SK-N-SH (cell line): ENCODE measurements at regions not wholly inside any gene's neighbourhood (a gene's known extent, or its start where the extent isn't known, plus 50 kb on each side); places are given as distances from the start of the nearest gene placed in this dataset.

Experiments
- CTCF ChIA-PET: fragments of 300-600, 350-600 bp; formaldehyde crosslinking; extraction: SDS; loops from one replicate; lab custom pipeline; 2021; lab: Yijun Ruan, JAX
- POLR2A ChIA-PET: fragments of 350-600 bp; sonication (Branson Sonifier 250); formaldehyde crosslinking; extraction: SDS; loops from one replicate; lab custom pipeline; 2020; ENCODE audit warnings: antibody characterized with exemption, inconsistent platforms; lab: Yijun Ruan, JAX
- DNase-seq: peaks from one replicate; pipeline ENCODE4 v3.0.0; 2012
- H2AFZ ChIP-seq: fragments of 200-600 bp; sonication (generic); 2 replicates; pipeline ENCODE4 v1.8.1; 2016; ENCODE audit warnings: antibody characterized with exemption, mild to moderate bottlenecking, low read depth
- H3F3A ChIP-seq: fragments of 200-600 bp; sonication (generic); replicated peaks from 2 replicates; pipeline ENCODE3; 2016; ENCODE audit warnings: antibody characterized with exemption, mild to moderate bottlenecking; ENCODE audit not compliant: insufficient read depth
- H3K27ac ChIP-seq, 2 experiments: fragments of 200-500 bp in 1 of 2; fragments of 200-600 bp in 1 of 2; sonication (Bioruptor generic) in 1 of 2; sonication (generic), shearing (Covaris generic) in 1 of 2; 2 replicates each; pipeline versions ENCODE4 v1.5.1 to v1.6.1; 2014 to 2016; ENCODE audit warnings: low read depth in 2 of 2, inconsistent platforms in 1 of 2, low read length in 1 of 2, mild to moderate bottlenecking in 1 of 2, mixed read lengths in 1 of 2
- H3K27me3 ChIP-seq: fragments of 200-600 bp; sonication (generic), shearing (Covaris generic); 2 replicates; pipeline ENCODE4 v1.6.1; 2016; ENCODE audit warnings: mixed run types; ENCODE audit not compliant: insufficient read depth
- H3K36me3 ChIP-seq, 2 experiments: fragments of 200-500 bp in 1 of 2; fragments of 200-600 bp in 1 of 2; sonication (Bioruptor generic) in 1 of 2; sonication (generic) in 1 of 2; replicated peaks in 1 of 2; 2 replicates each; pipeline versions ENCODE3 to v1.5.1; 2014 to 2016; ENCODE audit warnings: low read length in 1 of 2, mild to moderate bottlenecking in 1 of 2; ENCODE audit not compliant: insufficient read depth in 2 of 2, control insufficient read depth in 1 of 2
- H3K4me1 ChIP-seq, 2 experiments: fragments of 200-500 bp in 1 of 2; fragments of 200-600 bp in 1 of 2; sonication (Bioruptor generic) in 1 of 2; sonication (generic), shearing (Covaris generic) in 1 of 2; 2 replicates each; pipeline versions ENCODE4 v1.5.1 to v1.6.1; 2014 to 2016; ENCODE audit warnings: low read depth in 1 of 2, low read length in 1 of 2, mixed run types in 1 of 2; ENCODE audit not compliant: insufficient read depth in 2 of 2, control insufficient read depth in 1 of 2
- H3K4me2 ChIP-seq: fragments of 200-600 bp; sonication (generic), shearing (Covaris generic); 2 replicates; pipeline ENCODE4 v1.6.1; 2017; ENCODE audit warnings: mixed run types
- H3K4me3 ChIP-seq, 2 experiments: fragments of 200-500 bp in 1 of 2; fragments of 200-600 bp in 1 of 2; sonication (Bioruptor generic) in 1 of 2; sonication (generic), shearing (Covaris generic) in 1 of 2; 2 replicates each; pipeline versions ENCODE4 v1.5.1 to v1.8.1; 2014 to 2016; ENCODE audit warnings: low read depth in 2 of 2, inconsistent platforms in 1 of 2, low read length in 1 of 2, mild to moderate bottlenecking in 1 of 2, mixed read lengths in 1 of 2, moderate library complexity in 1 of 2
- H3K79me2 ChIP-seq: fragments of 200-600 bp; sonication (generic); 2 replicates; pipeline ENCODE4 v1.8.1; 2017; ENCODE audit warnings: mild to moderate bottlenecking; ENCODE audit not compliant: insufficient read depth
- H3K9ac ChIP-seq: fragments of 200-600 bp; sonication (generic); 2 replicates; pipeline ENCODE4 v1.6.1; 2017; ENCODE audit warnings: mixed run types
- H3K9me2 ChIP-seq: fragments of 200-600 bp; sonication (generic); 2 replicates; pipeline ENCODE4 v1.6.1; 2017; ENCODE audit warnings: mixed run types
- H3K9me3 ChIP-seq: fragments of 200-600 bp; sonication (generic); 2 replicates; pipeline ENCODE4 v1.6.1; 2017; ENCODE audit warnings: mixed run types, mild to moderate bottlenecking, moderate library complexity
- H4K20me1 ChIP-seq: fragments of 200-600 bp; sonication (generic); 2 replicates; pipeline ENCODE4 v1.6.1; 2017; ENCODE audit warnings: mild to moderate bottlenecking, mixed run types; ENCODE audit not compliant: insufficient read depth
- CTCF ChIP-seq: fragments of 200-600 bp; sonication (generic); IDR thresholded peaks from 2 replicates; pipeline ENCODE4 v1.6.1; 2017; ENCODE audit warnings: antibody characterized with exemption, mild to moderate bottlenecking, moderate library complexity
- EP300 ChIP-seq, 2 experiments: IDR thresholded peaks; 2 replicates each; pipeline versions ENCODE4 v1.4.0 to v1.6.1; 2012; ENCODE audit warnings: borderline replicate concordance in 1 of 2, low read depth in 1 of 2, low read length in 1 of 2
- RAD21 ChIP-seq: IDR thresholded peaks from 2 replicates; pipeline ENCODE4 v1.6.1; 2012; ENCODE audit warnings: mild to moderate bottlenecking, low read length
- RCOR1 ChIP-seq: fragments of 150-350 bp; IDR thresholded peaks from 2 replicates; pipeline ENCODE4 v1.6.1; 2017; ENCODE audit warnings: antibody characterized with exemption, low read length
- RFX5 ChIP-seq: IDR thresholded peaks from 2 replicates; pipeline ENCODE4 v1.6.1; 2012; ENCODE audit warnings: mild to moderate bottlenecking, improper control_type of control experiment, low read length
- SMC3 ChIP-seq: IDR thresholded peaks from 2 replicates; pipeline ENCODE4 v1.6.1; 2012; ENCODE audit warnings: low read depth, low read length, improper control_type of control experiment
- TCF12 ChIP-seq: IDR thresholded peaks from 2 replicates; pipeline ENCODE4 v1.4.0; 2012
- WGBS: methylation state at CpG from one replicate; pipeline ENCODE4 v1.1.6; 2017; ENCODE audit warnings: low lambda C conversion rate; 5-methylcytosine and 5-hydroxymethylcytosine counted together
- TF ChIP-seq, protein P1 (sequence below): IDR thresholded peaks from 2 replicates; pipeline ENCODE4; 2012

GRCh38 chr3:80785475-80785874 lies 976.0 kb downstream of the GBE1 start:
- POLR2A ChIA-PET = no interaction called here
- 21% methylated on average over 3 of the region's 3 CpGs for WGBS
- peak; percentile 34 for DNase-seq
- Histone ChIP-seq H3K36me3 (no peaks in the 10 kb centered on the region), H3F3A (no peaks in the 10 kb centered on the region), H3K9me3 (no peaks in the 10 kb centered on the region), H3K27me3 (no peaks in the 10 kb centered on the region), H3K9ac (no peak overlapping the region), H3K4me1 (no peaks in the 10 kb centered on the region), H3K9me2 (no peaks in the 10 kb centered on the region), H3K27ac (no peak overlapping the region), H3K4me3 (no peak overlapping the region), H3K79me2 (no peaks in the 10 kb centered on the region), H2AFZ (no peak overlapping the region), H3K4me2 (no peak overlapping the region), H4K20me1 (no peaks in the 10 kb centered on the region)
- CTCF ChIA-PET = interaction anchor here (0.7 to 2.0 kb wide), 10 partner anchors 9 to 634 kb away, joined by 3 to 10 read pairs (median 3); no protein-coding TSS in a partner anchor
- TF ChIP-seq RCOR1 (no peak), RFX5 (no peak), CTCF (peak; percentile 38), SMC3 (peak; percentile 32; the same call in 1 of the 2 replicates), RAD21 (peak; percentile 79)
- TF ChIP-seq, protein P1, sequence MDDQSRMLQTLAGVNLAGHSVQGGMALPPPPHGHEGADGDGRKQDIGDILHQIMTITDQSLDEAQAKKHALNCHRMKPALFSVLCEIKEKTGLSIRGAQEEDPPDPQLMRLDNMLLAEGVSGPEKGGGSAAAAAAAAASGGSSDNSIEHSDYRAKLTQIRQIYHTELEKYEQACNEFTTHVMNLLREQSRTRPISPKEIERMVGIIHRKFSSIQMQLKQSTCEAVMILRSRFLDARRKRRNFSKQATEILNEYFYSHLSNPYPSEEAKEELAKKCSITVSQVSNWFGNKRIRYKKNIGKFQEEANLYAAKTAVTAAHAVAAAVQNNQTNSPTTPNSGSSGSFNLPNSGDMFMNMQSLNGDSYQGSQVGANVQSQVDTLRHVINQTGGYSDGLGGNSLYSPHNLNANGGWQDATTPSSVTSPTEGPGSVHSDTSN = no peak

DNA sequence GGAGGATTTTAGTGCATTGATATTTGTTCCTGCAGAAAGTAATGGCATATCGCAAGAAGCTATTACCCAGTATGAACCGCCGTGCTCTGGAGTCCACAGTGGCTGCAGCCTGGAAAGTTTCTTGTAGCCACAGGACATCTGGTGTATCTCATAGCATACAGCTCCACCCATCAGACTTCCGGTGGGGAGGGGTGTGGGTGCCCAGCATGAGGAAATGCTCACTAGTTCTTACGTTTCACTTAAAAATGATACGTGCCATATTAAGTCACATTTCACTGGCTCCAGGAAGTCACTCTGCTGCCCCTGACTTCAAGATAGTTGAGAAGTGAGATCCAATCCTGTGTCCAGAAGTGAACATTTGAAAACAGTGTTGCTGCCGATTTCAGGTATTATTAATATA lies 990.4 kb downstream of the GBE1 start:
- POLR2A ChIA-PET = no interaction called here
- peak overlapping the region; percentile 60; the same call in 1 of the 2 replicates for H2AFZ ChIP-seq
- 37% methylated on average over 7 of the region's 7 CpGs for whole genome bisulfite sequencing
- peak; percentile 72 for TF ChIP-seq TCF12
- TF ChIP-seq EP300 (IDR thresholded peaks at IDR 0.05; ENCODE audit: borderline replicate concordance in 1 of 2, low read depth in 1 of 2, low read length in 1 of 2) = no peak
- TF ChIP-seq, protein P1 = peak; percentile 35
- TF ChIP-seq, all 33 proteins: peak for 2
- Histone ChIP-seq H3K4me2 (0 out of 2 replicates have a peak overlapping the region, but pooled peaks have one; percentile 4), H3K27me3 (no peaks in the 10 kb centered on the region), H3F3A (no peaks in the 10 kb centered on the region), H3K4me1 (peaks cover 0 to 7% of the 10 kb centered on the region in 2 experiments; a peak in 2 of 4 replicates), H3K9me2 (no peaks in the 10 kb centered on the region), H3K79me2 (no peaks in the 10 kb centered on the region), H3K4me3 (peak overlapping the region in 1 of 2 experiments; percentile 17; a peak in 2 of 4 replicates), H3K27ac (no peak overlapping the region; a peak in 1 of 4 replicates), H3K9me3 (no peaks in the 10 kb centered on the region), H4K20me1 (no peaks in the 10 kb centered on the region), H3K36me3 (no peaks in the 10 kb centered on the region), H3K9ac (no peak overlapping the region)
- peak; percentile 59 for DNase-seq
- CTCF ChIA-PET = no interaction called here
